Neural cell (in vitro differentiated cells): ENCODE measurements at regions not wholly inside any gene's neighbourhood (a gene's known extent, or its start where the extent isn't known, plus 50 kb on each side); places are given as distances from the start of the nearest gene placed in this dataset.

Source experiments
- H2AFZ ChIP-seq: fragments of 200-600, 300-800 bp; sonication (generic), shearing (Covaris generic); 2 replicates; pipeline ENCODE4 v1.6.0; 2014; ENCODE audit warnings: low read depth, mild to moderate bottlenecking, antibody characterized with exemption, low read length, moderate library complexity
- H3F3A ChIP-seq: fragments of 200-600 bp; shearing (Covaris generic); 2 replicates; pipeline ENCODE4 v1.6.1; 2016; ENCODE audit warnings: mild to moderate bottlenecking, moderate library complexity, mixed read lengths, antibody characterized with exemption, low read length; ENCODE audit not compliant: insufficient read depth, poor library complexity, severe bottlenecking
- H3K27ac ChIP-seq: fragments of 200-600, 300-800 bp; sonication (generic), shearing (Covaris generic); 2 replicates; pipeline ENCODE4 v1.5.1; 2014; ENCODE audit warnings: mild to moderate bottlenecking, low read length, moderate library complexity
- H3K27me3 ChIP-seq: fragments of 300-800, 200-600 bp; sonication (generic), shearing (Covaris generic); 2 replicates; pipeline ENCODE4 v1.6.0; 2014; ENCODE audit warnings: mild to moderate bottlenecking, low read depth, low read length, moderate library complexity; ENCODE audit not compliant: insufficient read depth
- H3K36me3 ChIP-seq: fragments of 300-800, 200-600 bp; sonication (generic), shearing (Covaris generic); 2 replicates; pipeline ENCODE4 v1.5.1; 2014; ENCODE audit warnings: mild to moderate bottlenecking, antibody characterized with exemption, low read length, moderate library complexity; ENCODE audit not compliant: insufficient read depth
- H3K4me2 ChIP-seq: fragments of 300-800, 200-600 bp; sonication (generic), shearing (Covaris generic); 2 replicates; pipeline ENCODE4 v1.6.0; 2014; ENCODE audit warnings: mild to moderate bottlenecking, low read length
- H3K4me3 ChIP-seq: fragments of 300-800, 200-600 bp; sonication (generic), shearing (Covaris generic); 2 replicates; pipeline ENCODE4 v1.5.1; 2014; ENCODE audit warnings: mild to moderate bottlenecking, low read length, moderate library complexity
- H3K79me2 ChIP-seq: fragments of 200-600 bp; shearing (Covaris generic); replicated peaks from 2 replicates; pipeline ENCODE4 v1.6.0; 2014; ENCODE audit warnings: mild to moderate bottlenecking, low read length, moderate library complexity; ENCODE audit not compliant: insufficient read depth
- H3K9ac ChIP-seq: fragments of 300-800, 200-600 bp; sonication (generic), shearing (Covaris generic); 2 replicates; pipeline ENCODE4 v1.6.1; 2016; ENCODE audit warnings: mild to moderate bottlenecking, low read length, mixed read lengths
- H3K9me2 ChIP-seq: fragments of 200-600 bp; shearing (Covaris generic); 2 replicates; pipeline ENCODE4 v1.6.1; 2016; ENCODE audit warnings: mild to moderate bottlenecking, low read length, mixed read lengths; ENCODE audit not compliant: insufficient read depth
- H3K9me3 ChIP-seq: fragments of 200-600, 300-800 bp; sonication (generic), shearing (Covaris generic); 2 replicates; pipeline ENCODE4 v1.6.1; 2016; ENCODE audit warnings: mild to moderate bottlenecking, mixed run types, low read length, moderate library complexity, mixed read lengths
- H4K20me1 ChIP-seq: fragments of 200-600 bp; shearing (Covaris generic); 2 replicates; pipeline ENCODE4 v1.6.1; 2016; ENCODE audit warnings: mild to moderate bottlenecking, mixed run types; ENCODE audit not compliant: insufficient read depth
- EP300 ChIP-seq: fragments of 450-650 bp; conservative IDR thresholded peaks from 2 replicates; pipeline ENCODE4 v1.6.1; 2014; ENCODE audit warnings: antibody characterized with exemption, mild to moderate bottlenecking, moderate library complexity; ENCODE audit not compliant: poor library complexity, severe bottlenecking
- EZH2 ChIP-seq: fragments of 200-600, 300-800 bp; shearing (Covaris generic), sonication (generic); IDR thresholded peaks from 2 replicates; pipeline ENCODE4 v1.6.1; 2014; ENCODE audit warnings: antibody characterized with exemption, low read length, borderline replicate concordance, mild to moderate bottlenecking; ENCODE audit not compliant: insufficient read depth, poor library complexity, severe bottlenecking
- MXI1 ChIP-seq: fragments of 450-650 bp; conservative IDR thresholded peaks from 2 replicates; pipeline ENCODE4 v1.6.1; 2014; ENCODE audit warnings: antibody characterized with exemption, mild to moderate bottlenecking; ENCODE audit not compliant: poor library complexity, severe bottlenecking
- POLR2AphosphoS5 ChIP-seq: IDR thresholded peaks from 2 replicates; pipeline ENCODE4 v1.6.1; 2012
- RAD21 ChIP-seq: fragments of 450-650 bp; conservative IDR thresholded peaks from 2 replicates; pipeline ENCODE4 v1.6.1; 2014; ENCODE audit warnings: antibody characterized with exemption, mild to moderate bottlenecking, moderate library complexity
- REST ChIP-seq: IDR thresholded peaks from 2 replicates; pipeline ENCODE4 v1.6.1; 2012; ENCODE audit warnings: borderline replicate concordance
- SMC3 ChIP-seq: fragments of 450-650 bp; conservative IDR thresholded peaks from 2 replicates; pipeline ENCODE4 v1.6.1; 2014; ENCODE audit warnings: antibody characterized with exemption, mild to moderate bottlenecking, moderate library complexity; ENCODE audit not compliant: poor library complexity
- TAF1 ChIP-seq: IDR thresholded peaks from 2 replicates; pipeline ENCODE4 v1.6.1; 2012; ENCODE audit warnings: low read depth
- TF ChIP-seq, protein P1 (sequence below): fragments of 450-650 bp; IDR thresholded peaks from 2 replicates; pipeline ENCODE4 v1.5.1; 2014; ENCODE audit warnings: antibody characterized with exemption, mild to moderate bottlenecking, moderate library complexity; ENCODE audit not compliant: poor library complexity, severe bottlenecking

GRCh38 chr10:124200011-124200410 lies 106.6 kb upstream of the CHST15 start:
- H3K9me2 ChIP-seq = no peaks in the 10 kb centered on the region
- no peak overlapping the region for H2AFZ ChIP-seq
- H3K9ac ChIP-seq = no peak overlapping the region
- H3K27ac ChIP-seq = no peak overlapping the region
- H3K79me2 ChIP-seq = no peaks in the 10 kb centered on the region
- H4K20me1 ChIP-seq = no peaks in the 10 kb centered on the region
- no peaks in the 10 kb centered on the region for H3K9me3 ChIP-seq
- no peak for TF ChIP-seq TAF1
- TF ChIP-seq SMC3 = no peak
- H3K4me3 ChIP-seq = no peak overlapping the region
- H3K36me3 ChIP-seq = no peaks in the 10 kb centered on the region
- H3K4me2 ChIP-seq = no peak overlapping the region
- no peaks in the 10 kb centered on the region for H3F3A ChIP-seq
- H3K27me3 ChIP-seq = no peaks in the 10 kb centered on the region

DNA sequence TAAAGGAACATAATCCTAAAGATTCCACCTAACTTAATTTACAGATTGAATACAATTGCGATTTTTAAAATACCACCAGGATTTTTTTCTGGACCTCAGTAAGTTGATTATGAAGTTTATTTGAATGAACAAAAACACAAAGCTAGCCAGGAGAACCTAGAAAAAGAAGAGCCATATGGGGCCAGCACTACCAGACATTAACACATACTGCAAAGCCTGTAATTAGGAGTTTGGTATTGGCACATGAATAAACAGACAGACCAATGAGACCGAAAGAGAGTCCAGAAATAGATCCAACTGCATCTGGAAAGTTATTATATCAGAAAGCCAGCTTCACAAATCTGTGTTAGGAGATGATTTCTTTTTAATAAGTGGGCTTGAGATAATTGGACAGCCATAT lies 105.5 kb upstream of the CHST15 start:
- H3F3A ChIP-seq = no peaks in the 10 kb centered on the region
- no peak overlapping the region for H2AFZ ChIP-seq
- no peak overlapping the region for H3K4me3 ChIP-seq
- TF ChIP-seq POLR2AphosphoS5 (no peak), EP300 (no peak), RAD21 (no peak), SMC3 (no peak), REST (no peak), TAF1 (no peak), MXI1 (no peak), EZH2 (no peak)
- TF ChIP-seq, protein P1, sequence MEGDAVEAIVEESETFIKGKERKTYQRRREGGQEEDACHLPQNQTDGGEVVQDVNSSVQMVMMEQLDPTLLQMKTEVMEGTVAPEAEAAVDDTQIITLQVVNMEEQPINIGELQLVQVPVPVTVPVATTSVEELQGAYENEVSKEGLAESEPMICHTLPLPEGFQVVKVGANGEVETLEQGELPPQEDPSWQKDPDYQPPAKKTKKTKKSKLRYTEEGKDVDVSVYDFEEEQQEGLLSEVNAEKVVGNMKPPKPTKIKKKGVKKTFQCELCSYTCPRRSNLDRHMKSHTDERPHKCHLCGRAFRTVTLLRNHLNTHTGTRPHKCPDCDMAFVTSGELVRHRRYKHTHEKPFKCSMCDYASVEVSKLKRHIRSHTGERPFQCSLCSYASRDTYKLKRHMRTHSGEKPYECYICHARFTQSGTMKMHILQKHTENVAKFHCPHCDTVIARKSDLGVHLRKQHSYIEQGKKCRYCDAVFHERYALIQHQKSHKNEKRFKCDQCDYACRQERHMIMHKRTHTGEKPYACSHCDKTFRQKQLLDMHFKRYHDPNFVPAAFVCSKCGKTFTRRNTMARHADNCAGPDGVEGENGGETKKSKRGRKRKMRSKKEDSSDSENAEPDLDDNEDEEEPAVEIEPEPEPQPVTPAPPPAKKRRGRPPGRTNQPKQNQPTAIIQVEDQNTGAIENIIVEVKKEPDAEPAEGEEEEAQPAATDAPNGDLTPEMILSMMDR = no peak
- H4K20me1 ChIP-seq = no peaks in the 10 kb centered on the region
- H3K36me3 ChIP-seq = no peaks in the 10 kb centered on the region
- H3K9me2 ChIP-seq = no peaks in the 10 kb centered on the region
- H3K9ac ChIP-seq = no peak overlapping the region
- H3K27me3 ChIP-seq = no peaks in the 10 kb centered on the region
- H3K27ac ChIP-seq = no peak overlapping the region
- no peak overlapping the region for H3K4me2 ChIP-seq
- H3K9me3 ChIP-seq = no peaks in the 10 kb centered on the region
- H3K79me2 ChIP-seq = no peaks in the 10 kb centered on the region

GRCh38 chr10:124198125-124198501 lies 104.7 kb upstream of the CHST15 start:
- H3K9me3 ChIP-seq = no peaks in the 10 kb centered on the region
- TF ChIP-seq TAF1 (no peak), RAD21 (no peak), POLR2AphosphoS5 (no peak), SMC3 (no peak), EP300 (no peak)
- TF ChIP-seq, protein P1 = no peak
- no peaks in the 10 kb centered on the region for H4K20me1 ChIP-seq
- no peaks in the 10 kb centered on the region for H3K27me3 ChIP-seq
- no peak overlapping the region for H2AFZ ChIP-seq
- H3K4me3 ChIP-seq = no peak overlapping the region
- H3K36me3 ChIP-seq = no peaks in the 10 kb centered on the region
- H3K9me2 ChIP-seq = no peaks in the 10 kb centered on the region
- no peak overlapping the region for H3K27ac ChIP-seq
- no peak overlapping the region for H3K9ac ChIP-seq
- no peaks in the 10 kb centered on the region for H3K79me2 ChIP-seq
- H3K4me2 ChIP-seq = no peak overlapping the region
- no peaks in the 10 kb centered on the region for H3F3A ChIP-seq
